Mammary epithelial cell (primary cell): ENCODE measurements at regions not wholly inside any gene's neighbourhood (a gene's known extent, or its start where the extent isn't known, plus 50 kb on each side); places are given as distances from the start of the nearest gene placed in this dataset.

Experiments
- CTCF ChIP-seq, 2 donors: IDR thresholded peaks in 1 of 2; conservative IDR thresholded peaks in 1 of 2; 2 replicates each; pipeline ENCODE4 v1.5.1; 2011 to 2012; ENCODE audit warnings: inconsistent platforms in 2 of 2, low read length in 2 of 2, mild to moderate bottlenecking in 2 of 2, control low read depth in 1 of 2, low read depth in 1 of 2; ENCODE audit not compliant: insufficient read depth in 1 of 2; ENCODE audit errors: extremely low read depth in 1 of 2
- EZH2 ChIP-seq: IDR thresholded peaks from 2 replicates; pipeline ENCODE4 v1.6.1; 2012; ENCODE audit warnings: low read length, inconsistent platforms, borderline replicate concordance

DNA sequence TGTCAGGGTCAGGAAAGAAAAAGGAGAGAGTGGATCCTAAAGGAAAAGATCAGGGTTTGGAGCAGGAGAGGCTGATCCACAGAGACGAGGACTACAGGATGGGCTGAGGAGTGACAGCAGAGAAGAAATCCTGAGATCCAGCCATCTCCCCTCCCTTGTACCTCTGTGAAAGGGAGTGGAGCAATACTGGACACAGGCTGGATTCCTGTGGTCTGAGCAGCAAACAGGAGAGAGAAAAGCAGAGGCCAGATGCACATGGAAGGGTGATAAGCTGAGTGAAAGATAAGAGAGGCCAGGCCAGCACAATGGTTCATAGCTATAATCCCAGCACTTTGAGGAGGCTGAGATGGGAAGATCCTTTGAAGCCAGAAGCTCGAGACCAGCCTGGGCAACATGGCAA, 472.1 kb upstream of the TSHZ3 start:
- TF ChIP-seq CTCF (conservative IDR thresholded peaks at IDR 0.05 in 1 of 2, IDR thresholded peaks at IDR 0.05 in 1 of 2; ENCODE audit: extremely low read depth in 1 of 2, insufficient read depth in 1 of 2, low read depth in 1 of 2, low read length in 2 of 2), result no peak
- TF ChIP-seq EZH2, result no peak
